ENCODE measurements at regions not wholly inside any gene's neighbourhood (a gene's known extent, or its start where the extent isn't known, plus 50 kb on each side); places are given as distances from the start of the nearest gene placed in this dataset.

GRCh38 chr4:189507060-189507459 lies 433.6 kb upstream of the FRG1 start:
- TF ChIP-seq CTCF (IDR thresholded peaks at IDR 0.05) (no peak), POLR2A (IDR thresholded peaks at IDR 0.05) (no peak)
